Activated CD4-positive, alpha-beta T cell treated with anti-CD3 and anti-CD28 coated beads, Interleukin-2, amount 50 U/mL, for 4 hours (primary cell): ENCODE measurements at regions not wholly inside any gene's neighbourhood (a gene's known extent, or its start where the extent isn't known, plus 50 kb on each side); places are given as distances from the start of the nearest gene placed in this dataset.
"Not testable (repeated sequence)": the region's sequence is repeated elsewhere in the genome, so short reads cannot be mapped to it uniquely, and the experiment has no call there.

ENCODE experiments used
- DNase-seq, 2 experiments: peaks; one replicate each; pipeline ENCODE4 v3.0.0-alpha.2; 2020

- no peak for DNase-seq
Observed at GRCh38 chr2:13260402-13260801, 543.7 kb downstream of the TRIB2 start.

- DNase-seq, result no peak
Observed at GRCh38 chr2:13266166-13266565, 549.4 kb downstream of the TRIB2 start.

- no peak for DNase-seq
Observed at GRCh38 chr2:13284688-13285087, 568.0 kb downstream of the TRIB2 start.

GRCh38 chr2:13289310-13289709 lies 572.6 kb downstream of the TRIB2 start:
- no peak for DNase-seq

- not testable (repeated sequence) for DNase-seq
Observed at GRCh38 chr2:13308478-13308805, 591.7 kb downstream of the TRIB2 start.

- DNase-seq, result no peak
Observed at GRCh38 chr2:13308989-13309388, 592.3 kb downstream of the TRIB2 start.

- no peak for DNase-seq
Observed at GRCh38 chr2:13332060-13332459, 615.3 kb downstream of the TRIB2 start.

GRCh38 chr2:13334071-13334470 lies 617.3 kb downstream of the TRIB2 start:
- DNase-seq, result not testable (repeated sequence)

- no peak for DNase-seq
Observed at GRCh38 chr2:13334545-13334944, 617.8 kb downstream of the TRIB2 start.

GRCh38 chr2:13335862-13336535 lies 619.3 kb downstream of the TRIB2 start:
- DNase-seq, result no peak

- DNase-seq, result no peak
Observed at GRCh38 chr2:13351068-13351467, 634.3 kb downstream of the TRIB2 start.

- no peak for DNase-seq
Observed at GRCh38 chr2:13353083-13353482, 636.3 kb downstream of the TRIB2 start.

GRCh38 chr2:13354031-13354430 lies 637.3 kb downstream of the TRIB2 start:
- no peak for DNase-seq

- not testable (repeated sequence) for DNase-seq
Observed at GRCh38 chr2:13381928-13382327, 665.2 kb downstream of the TRIB2 start.

GRCh38 chr2:13389172-13389571 lies 672.4 kb downstream of the TRIB2 start:
- not testable (repeated sequence) for DNase-seq

GRCh38 chr2:13390676-13391075 lies 673.9 kb downstream of the TRIB2 start:
- DNase-seq, result no peak

GRCh38 chr2:13401312-13401711 lies 684.6 kb downstream of the TRIB2 start:
- DNase-seq, result no peak

GRCh38 chr2:13413989-13414388 lies 697.3 kb downstream of the TRIB2 start:
- DNase-seq, result no peak

- DNase-seq, result no peak
Observed at GRCh38 chr2:13414897-13415296, 698.2 kb downstream of the TRIB2 start.

- no peak for DNase-seq
Observed at GRCh38 chr2:13433954-13434353, 717.2 kb downstream of the TRIB2 start.

GRCh38 chr2:13443554-13444261 lies 727.0 kb downstream of the TRIB2 start:
- not testable (repeated sequence) for DNase-seq

GRCh38 chr2:13462464-13462863 lies 745.7 kb downstream of the TRIB2 start:
- no peak for DNase-seq

GRCh38 chr2:13466076-13466475 lies 749.3 kb downstream of the TRIB2 start:
- DNase-seq, result no peak

- DNase-seq, result no peak
Observed at GRCh38 chr2:13474538-13474937, 757.8 kb downstream of the TRIB2 start.

- DNase-seq, result no peak
Observed at GRCh38 chr2:13480057-13480456, 763.3 kb downstream of the TRIB2 start.
